Loucy (cell line): ENCODE measurements at regions not wholly inside any gene's neighbourhood (a gene's known extent, or its start where the extent isn't known, plus 50 kb on each side); places are given as distances from the start of the nearest gene placed in this dataset.

Experiments
- H2AFZ ChIP-seq: fragments of 200-600 bp; sonication (generic); 2 replicates; pipeline ENCODE4 v1.6.0; 2016; ENCODE audit warnings: antibody characterized with exemption, mild to moderate bottlenecking, low read length, moderate library complexity
- H3F3A ChIP-seq: fragments of 200-600 bp; 2 replicates; pipeline ENCODE4 v1.6.0; 2016; ENCODE audit warnings: antibody characterized with exemption, low read depth, mild to moderate bottlenecking
- H3K27me3 ChIP-seq: fragments of 200-600 bp; sonication (generic); 2 replicates; pipeline ENCODE4 v1.6.1; 2014; ENCODE audit warnings: low read length, mild to moderate bottlenecking; ENCODE audit not compliant: insufficient read depth, poor library complexity, severe bottlenecking
- H3K36me3 ChIP-seq: fragments of 200-600 bp; sonication (generic); 2 replicates; pipeline ENCODE4 v1.6.1; 2016; ENCODE audit warnings: low read length; ENCODE audit not compliant: insufficient read depth
- H3K4me1 ChIP-seq: fragments of 200-600 bp; sonication (generic); 2 replicates; pipeline ENCODE4 v1.5.1; 2014; ENCODE audit warnings: low read length, mild to moderate bottlenecking; ENCODE audit not compliant: insufficient read depth, poor library complexity, severe bottlenecking
- H3K4me2 ChIP-seq: fragments of 200-600 bp; sonication (generic); 2 replicates; pipeline ENCODE4 v1.6.0; 2014; ENCODE audit warnings: antibody characterized with exemption, low read length, low read depth, mild to moderate bottlenecking; ENCODE audit not compliant: poor library complexity, severe bottlenecking
- H3K4me3 ChIP-seq: fragments of 200-600 bp; sonication (generic); 2 replicates; pipeline ENCODE4 v1.5.1; 2014; ENCODE audit warnings: low read length, mild to moderate bottlenecking, mixed read lengths; ENCODE audit not compliant: poor library complexity, severe bottlenecking
- H3K79me2 ChIP-seq: fragments of 200-600 bp; sonication (generic); 2 replicates; pipeline ENCODE4 v1.6.1; 2014; ENCODE audit warnings: low read length; ENCODE audit not compliant: insufficient read depth
- H3K9ac ChIP-seq: fragments of 200-600 bp; sonication (generic); 2 replicates; pipeline ENCODE4 v1.6.0; 2014; ENCODE audit warnings: mild to moderate bottlenecking, low read depth, low read length, moderate library complexity; ENCODE audit not compliant: poor library complexity, severe bottlenecking
- H3K9me2 ChIP-seq: fragments of 200-600 bp; sonication (generic); replicated peaks from 2 replicates; pipeline ENCODE4 v1.6.1; 2016; ENCODE audit warnings: low read depth, low read length, mixed read lengths
- H3K9me3 ChIP-seq: fragments of 200-600 bp; sonication (generic); 2 replicates; pipeline ENCODE4 v1.6.1; 2014; ENCODE audit warnings: mild to moderate bottlenecking, antibody characterized with exemption, low read length, low read depth; ENCODE audit not compliant: insufficient read depth
- H4K20me1 ChIP-seq: fragments of 200-600 bp; sonication (generic); 2 replicates; pipeline ENCODE4 v1.6.0; 2014; ENCODE audit warnings: antibody characterized with exemption, low read length, mild to moderate bottlenecking; ENCODE audit not compliant: insufficient read depth, poor library complexity, severe bottlenecking
- EZH2phosphoT487 ChIP-seq: fragments of 200-600 bp; IDR thresholded peaks from 2 replicates; pipeline ENCODE4 v1.6.1; 2018; ENCODE audit warnings: antibody characterized with exemption, mild to moderate bottlenecking, moderate library complexity, borderline replicate concordance
- TF ChIP-seq, protein P1 (sequence below): fragments of 200-600 bp; sonication (generic); conservative IDR thresholded peaks from 2 replicates; pipeline ENCODE4 v1.5.1; 2014; ENCODE audit warnings: mild to moderate bottlenecking, antibody characterized with exemption, low read length

DNA sequence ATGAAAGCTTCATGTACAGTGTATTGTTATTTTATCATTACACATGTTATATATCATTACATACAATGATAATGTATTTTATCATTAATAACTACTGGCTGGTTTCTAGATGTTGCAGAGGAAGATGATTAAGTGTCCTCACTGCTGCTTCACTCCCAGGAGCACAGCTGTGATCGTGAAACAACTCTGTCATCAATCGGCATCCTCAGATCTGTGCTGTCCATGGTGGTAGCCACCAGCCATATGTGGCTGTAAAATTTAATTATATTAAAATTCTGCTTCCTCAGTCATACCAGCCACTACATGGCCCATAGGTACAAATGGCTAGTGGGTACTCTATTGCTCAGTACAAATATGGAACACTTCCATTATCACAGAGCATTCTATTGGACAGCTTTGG lies 379.4 kb upstream of the CFAP20DC start:
- Histone ChIP-seq H3K4me2 (no peak overlapping the region), H3K9me2 (no peaks in the 10 kb centered on the region), H3K9me3 (no peaks in the 10 kb centered on the region), H2AFZ (no peak overlapping the region), H3F3A (no peaks in the 10 kb centered on the region), H3K9ac (no peak overlapping the region), H3K27me3 (no peaks in the 10 kb centered on the region), H4K20me1 (no peaks in the 10 kb centered on the region), H3K4me1 (peaks cover 8% of the 10 kb centered on the region), H3K36me3 (no peaks in the 10 kb centered on the region), H3K4me3 (no peak overlapping the region), H3K79me2 (no peaks in the 10 kb centered on the region)
- no peak for TF ChIP-seq EZH2phosphoT487

DNA sequence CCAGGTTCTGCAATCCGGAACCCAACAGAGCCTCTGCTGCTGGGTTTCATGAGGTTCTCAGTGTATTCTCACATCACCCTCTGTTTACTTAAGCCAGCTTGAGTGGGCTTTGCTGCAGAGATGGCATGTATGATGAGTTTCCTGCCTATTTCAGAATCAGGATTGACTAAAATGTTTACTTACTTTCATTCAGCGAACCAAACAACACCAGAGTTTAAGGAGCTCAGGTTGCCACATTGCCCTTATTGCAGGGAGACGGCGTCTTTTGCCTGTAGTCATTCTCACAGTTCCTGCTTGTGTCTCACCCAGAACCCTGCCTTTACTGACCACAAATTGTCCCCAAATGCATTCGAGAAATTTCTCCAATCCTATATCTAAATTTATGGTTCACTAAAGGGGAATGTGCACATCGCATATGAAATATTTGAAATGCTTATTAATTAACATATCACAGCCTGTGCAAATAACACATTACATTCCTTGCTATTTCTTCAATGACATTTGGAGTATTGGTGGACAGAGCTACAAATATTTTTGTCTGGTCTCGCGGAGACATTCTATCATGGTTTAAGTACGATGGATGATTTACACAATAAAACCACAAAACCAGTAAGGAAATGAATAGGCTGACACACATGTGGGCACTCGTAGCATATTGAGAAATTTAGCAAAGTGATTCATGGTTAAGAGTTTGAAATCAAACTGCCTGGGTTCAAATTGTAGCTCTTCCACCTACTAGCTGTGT lies 377.2 kb upstream of the CFAP20DC start:
- Histone ChIP-seq H3K9me2 (no peaks in the 10 kb centered on the region), H3K36me3 (no peaks in the 10 kb centered on the region), H3K9me3 (no peaks in the 10 kb centered on the region), H3K27me3 (no peaks in the 10 kb centered on the region), H3K79me2 (no peaks in the 10 kb centered on the region), H3F3A (no peaks in the 10 kb centered on the region), H4K20me1 (no peaks in the 10 kb centered on the region), H3K4me2 (no peak overlapping the region), H3K4me1 (peaks cover 8% of the 10 kb centered on the region), H2AFZ (no peak overlapping the region), H3K4me3 (no peak overlapping the region), H3K9ac (no peak overlapping the region)
- no peak for TF ChIP-seq EZH2phosphoT487
- TF ChIP-seq, protein P1, sequence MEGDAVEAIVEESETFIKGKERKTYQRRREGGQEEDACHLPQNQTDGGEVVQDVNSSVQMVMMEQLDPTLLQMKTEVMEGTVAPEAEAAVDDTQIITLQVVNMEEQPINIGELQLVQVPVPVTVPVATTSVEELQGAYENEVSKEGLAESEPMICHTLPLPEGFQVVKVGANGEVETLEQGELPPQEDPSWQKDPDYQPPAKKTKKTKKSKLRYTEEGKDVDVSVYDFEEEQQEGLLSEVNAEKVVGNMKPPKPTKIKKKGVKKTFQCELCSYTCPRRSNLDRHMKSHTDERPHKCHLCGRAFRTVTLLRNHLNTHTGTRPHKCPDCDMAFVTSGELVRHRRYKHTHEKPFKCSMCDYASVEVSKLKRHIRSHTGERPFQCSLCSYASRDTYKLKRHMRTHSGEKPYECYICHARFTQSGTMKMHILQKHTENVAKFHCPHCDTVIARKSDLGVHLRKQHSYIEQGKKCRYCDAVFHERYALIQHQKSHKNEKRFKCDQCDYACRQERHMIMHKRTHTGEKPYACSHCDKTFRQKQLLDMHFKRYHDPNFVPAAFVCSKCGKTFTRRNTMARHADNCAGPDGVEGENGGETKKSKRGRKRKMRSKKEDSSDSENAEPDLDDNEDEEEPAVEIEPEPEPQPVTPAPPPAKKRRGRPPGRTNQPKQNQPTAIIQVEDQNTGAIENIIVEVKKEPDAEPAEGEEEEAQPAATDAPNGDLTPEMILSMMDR: no peak

DNA sequence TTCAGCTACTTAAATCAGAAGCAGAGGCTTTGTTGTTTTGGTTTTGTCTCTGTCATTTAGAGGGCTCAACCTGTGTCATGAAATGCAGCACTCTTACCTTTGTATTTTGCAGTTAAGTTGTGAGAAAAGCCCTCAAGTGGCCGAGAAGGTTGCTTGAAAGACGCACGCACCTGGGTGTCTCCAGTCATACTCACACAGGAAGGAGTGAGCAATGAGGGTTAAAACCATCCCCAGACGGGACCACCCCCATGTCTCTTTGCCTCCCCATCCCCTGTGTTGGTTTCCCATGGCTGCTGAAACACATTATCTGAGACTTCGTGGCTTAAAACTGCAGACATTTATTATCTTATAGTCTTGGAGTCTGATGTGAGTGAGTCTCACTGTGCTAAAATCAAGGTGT lies 376.1 kb upstream of the CFAP20DC start:
- H3K9me2 ChIP-seq: no peaks in the 10 kb centered on the region
- H3K36me3 ChIP-seq: no peaks in the 10 kb centered on the region
- no peak overlapping the region for H3K4me2 ChIP-seq
- no peaks in the 10 kb centered on the region for H3K27me3 ChIP-seq
- TF ChIP-seq, protein P1: no peak
- TF ChIP-seq EZH2phosphoT487: no peak
- H3K79me2 ChIP-seq: no peaks in the 10 kb centered on the region
- no peak overlapping the region for H3K9ac ChIP-seq
- no peak overlapping the region for H3K4me3 ChIP-seq
- H3K4me1 ChIP-seq: peaks cover 8% of the 10 kb centered on the region
- H2AFZ ChIP-seq: no peak overlapping the region
- no peaks in the 10 kb centered on the region for H3F3A ChIP-seq
- H3K9me3 ChIP-seq: no peaks in the 10 kb centered on the region
- no peaks in the 10 kb centered on the region for H4K20me1 ChIP-seq

DNA sequence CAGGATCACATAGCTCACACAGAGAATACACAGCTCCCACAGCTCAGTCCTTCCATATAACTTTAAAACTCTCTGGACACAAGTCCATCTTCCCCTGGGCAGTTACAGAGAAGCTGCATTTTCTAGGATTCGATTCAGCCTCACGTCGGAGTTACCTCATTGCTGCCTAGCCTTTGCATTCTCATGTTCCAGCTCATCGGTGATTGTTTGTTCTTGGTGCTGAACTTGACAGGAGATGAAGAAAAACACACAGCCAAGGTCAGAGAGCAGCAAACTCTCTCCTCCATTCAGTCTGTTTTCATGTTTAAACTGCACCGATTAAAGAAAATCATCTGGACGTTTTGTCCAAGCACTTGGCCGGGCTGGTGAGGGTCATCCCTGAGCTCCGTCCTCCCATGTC lies 375.5 kb upstream of the CFAP20DC start:
- Histone ChIP-seq H3K4me2 (no peak overlapping the region), H4K20me1 (no peaks in the 10 kb centered on the region), H2AFZ (no peak overlapping the region), H3K9ac (no peak overlapping the region), H3K27me3 (no peaks in the 10 kb centered on the region), H3F3A (no peaks in the 10 kb centered on the region), H3K4me1 (peaks cover 8% of the 10 kb centered on the region), H3K79me2 (no peaks in the 10 kb centered on the region), H3K9me3 (no peaks in the 10 kb centered on the region), H3K4me3 (no peak overlapping the region), H3K9me2 (no peaks in the 10 kb centered on the region), H3K36me3 (no peaks in the 10 kb centered on the region)
- TF ChIP-seq, protein P1: no peak
- no peak for TF ChIP-seq EZH2phosphoT487
